Urinary bladder (tissue), 3 donors: ENCODE measurements at regions not wholly inside any gene's neighbourhood (a gene's known extent, or its start where the extent isn't known, plus 50 kb on each side); places are given as distances from the start of the nearest gene placed in this dataset.
"Not testable (repeated sequence)": the region's sequence is repeated elsewhere in the genome, so short reads cannot be mapped to it uniquely, and the experiment has no call there.

Experiments
- DNase-seq: peaks from one replicate; pipeline ENCODE4 v3.0.0-alpha.2; 2015; ENCODE audit errors: extremely low spot score
- H3K27ac ChIP-seq: one replicate; pipeline ENCODE4 v1.5.1; 2013; ENCODE audit warnings: low read depth, mild to moderate bottlenecking, moderate library complexity
- H3K36me3 ChIP-seq: one replicate; pipeline ENCODE4 v1.6.1; 2013; ENCODE audit warnings: mild to moderate bottlenecking, moderate library complexity; ENCODE audit not compliant: insufficient read depth
- H3K4me1 ChIP-seq: one replicate; pipeline ENCODE4 v1.6.1; 2013; ENCODE audit warnings: mild to moderate bottlenecking, moderate library complexity; ENCODE audit not compliant: insufficient read depth
- H3K4me3 ChIP-seq: one replicate; pipeline ENCODE4 v1.5.1; 2013; ENCODE audit warnings: low read depth, low read length
- WGBS: extraction: QIAGEN DNeasy Blood & Tissue Kit; methylation state at CpG from one replicate; pipeline ENCODE4 v1.1.7; 2013; 5-methylcytosine and 5-hydroxymethylcytosine counted together
- donor health status: healthy with polysubstance abuse.
- donor health status: healthy.

DNA sequence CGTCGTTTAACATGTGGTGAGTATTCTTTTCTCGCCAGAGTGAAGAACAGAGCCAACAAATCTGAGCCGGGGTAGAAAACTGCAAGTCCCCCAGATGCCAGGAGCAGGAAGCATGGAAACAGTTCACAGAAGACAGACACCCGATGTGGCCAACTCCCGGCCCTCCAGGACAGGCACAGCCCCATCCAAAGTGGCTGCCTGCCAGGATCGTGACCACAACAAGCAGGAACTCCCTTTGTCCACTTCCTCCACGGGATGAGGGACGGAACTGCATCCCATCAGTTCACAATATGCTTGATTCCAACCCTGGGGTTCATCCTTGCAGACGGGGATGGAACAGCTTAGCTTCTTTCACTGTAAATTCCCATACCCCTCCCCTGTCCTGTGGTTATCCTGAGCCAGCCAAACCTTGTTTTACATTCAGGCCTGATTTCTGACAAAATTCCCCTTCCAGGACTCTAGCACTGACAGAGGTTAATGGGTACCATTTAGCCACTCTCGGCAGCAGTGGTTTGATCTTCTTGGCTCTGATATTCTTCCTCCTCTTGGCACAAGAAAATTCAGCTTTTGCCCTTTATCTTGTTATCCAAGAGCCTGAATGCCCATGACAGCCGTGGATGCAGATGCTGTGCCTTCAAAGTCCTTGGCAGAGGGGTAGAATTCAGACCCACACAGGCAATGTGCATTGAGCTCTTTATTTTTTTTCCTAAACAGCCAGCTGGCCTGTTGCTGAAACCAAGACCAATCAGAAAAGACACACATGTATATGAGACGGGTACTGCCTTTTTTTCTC is 105.5 kb upstream of the FAM204A start:
- no peak for DNase-seq
- Histone ChIP-seq H3K27ac (no peak overlapping the region), H3K4me3 (no peak overlapping the region), H3K4me1 (no peaks in the 10 kb centered on the region), H3K36me3 (no peaks in the 10 kb centered on the region)
- 36% methylated on average over 13 of the region's 13 CpGs for WGBS

DNA sequence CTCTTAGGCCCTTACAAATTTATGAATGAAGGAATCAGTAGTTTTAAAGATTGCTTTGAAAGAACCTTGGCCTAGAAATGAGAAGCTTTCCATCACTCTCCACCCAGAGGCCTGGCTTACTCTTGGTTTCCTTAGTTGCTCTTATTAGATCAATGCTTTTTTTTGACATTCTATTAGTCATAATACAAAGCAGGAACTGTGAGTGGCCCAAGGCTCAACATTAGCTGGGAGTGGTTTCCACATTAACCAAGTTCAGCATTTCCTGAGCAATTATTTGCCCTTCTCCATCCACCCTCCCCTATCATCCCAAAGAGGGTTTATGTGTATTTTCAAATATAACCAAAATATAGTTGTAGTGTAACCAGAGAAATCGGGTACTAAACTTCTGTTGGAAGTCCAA is 103.4 kb upstream of the FAM204A start:
- DNase-seq: no peak
- Histone ChIP-seq H3K4me3 (no peak overlapping the region), H3K36me3 (no peaks in the 10 kb centered on the region), H3K4me1 (no peaks in the 10 kb centered on the region), H3K27ac (no peak overlapping the region)
- 81% methylated on average over 1 of the region's 1 CpG for WGBS

DNA sequence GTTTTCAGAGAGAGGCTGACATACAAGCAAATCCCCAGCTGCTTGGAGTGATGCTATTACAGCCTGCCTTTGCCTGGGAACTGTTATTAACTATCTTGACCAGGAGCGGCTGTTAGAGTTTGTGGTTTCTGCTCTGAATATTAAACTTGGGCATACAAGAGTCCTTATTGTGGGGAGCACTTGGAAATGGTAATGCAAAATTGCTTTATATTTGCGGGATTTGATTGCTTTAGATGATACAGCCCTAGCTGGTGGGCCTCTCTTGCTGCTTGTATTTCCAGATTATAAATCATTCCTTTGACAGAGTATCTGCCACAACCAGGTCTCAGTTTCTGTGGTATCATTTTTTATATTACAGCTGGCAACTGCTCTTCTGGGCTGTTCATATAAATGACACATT is 101.9 kb upstream of the FAM204A start:
- H3K27ac ChIP-seq: no peak overlapping the region
- WGBS: 46% methylated on average over 2 of the region's 2 CpGs
- no peaks in the 10 kb centered on the region for H3K36me3 ChIP-seq
- DNase-seq: no peak
- no peaks in the 10 kb centered on the region for H3K4me1 ChIP-seq
- no peak overlapping the region for H3K4me3 ChIP-seq

DNA sequence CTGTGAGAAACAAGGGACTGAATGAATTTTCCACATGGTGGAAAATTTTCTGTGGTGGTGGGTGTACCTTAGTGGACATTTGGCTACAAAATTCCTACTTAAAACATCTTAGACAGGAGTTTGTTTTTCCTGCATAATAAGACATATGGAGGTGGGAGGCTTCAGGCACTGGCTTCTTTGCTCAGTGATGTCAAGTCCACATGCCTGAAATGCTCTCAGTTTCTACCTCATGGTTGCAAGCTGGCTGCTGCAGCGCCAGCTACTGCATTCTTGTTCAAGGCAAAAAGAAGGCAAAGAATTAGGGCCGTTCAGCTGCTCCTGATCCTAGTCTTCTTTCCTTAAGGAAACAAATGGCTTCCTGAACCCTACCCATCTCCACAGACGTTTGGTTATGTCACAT is 99.9 kb upstream of the FAM204A start:
- H3K27ac ChIP-seq: no peak overlapping the region
- no peaks in the 10 kb centered on the region for H3K4me1 ChIP-seq
- no peak for DNase-seq
- 71% methylated on average over 3 of the region's 3 CpGs for WGBS
- H3K36me3 ChIP-seq: no peaks in the 10 kb centered on the region
- no peak overlapping the region for H3K4me3 ChIP-seq

DNA sequence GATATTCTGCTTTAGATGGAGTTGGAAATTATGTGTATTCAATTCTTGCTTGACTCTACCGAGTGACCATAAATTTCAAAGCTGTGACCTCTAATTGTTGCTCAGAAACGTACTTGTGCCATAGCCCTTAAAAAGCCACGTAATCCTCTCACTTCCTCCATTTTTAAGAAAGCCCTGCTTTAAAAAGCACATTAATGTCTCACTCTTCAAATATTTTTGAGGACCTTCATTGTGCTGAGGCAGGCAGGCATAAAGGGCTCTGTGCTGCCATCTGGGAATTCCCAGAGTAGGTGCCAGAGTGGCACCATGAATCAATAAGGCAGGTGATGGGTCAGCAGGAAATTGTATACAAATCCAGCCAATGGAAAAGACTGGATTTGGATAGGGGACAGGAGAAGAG is 97.7 kb upstream of the FAM204A start:
- H3K36me3 ChIP-seq: no peaks in the 10 kb centered on the region
- H3K4me3 ChIP-seq: no peak overlapping the region
- WGBS: 53% methylated on average over 3 of the region's 3 CpGs
- no peaks in the 10 kb centered on the region for H3K4me1 ChIP-seq
- DNase-seq: no peak
- no peak overlapping the region for H3K27ac ChIP-seq

DNA sequence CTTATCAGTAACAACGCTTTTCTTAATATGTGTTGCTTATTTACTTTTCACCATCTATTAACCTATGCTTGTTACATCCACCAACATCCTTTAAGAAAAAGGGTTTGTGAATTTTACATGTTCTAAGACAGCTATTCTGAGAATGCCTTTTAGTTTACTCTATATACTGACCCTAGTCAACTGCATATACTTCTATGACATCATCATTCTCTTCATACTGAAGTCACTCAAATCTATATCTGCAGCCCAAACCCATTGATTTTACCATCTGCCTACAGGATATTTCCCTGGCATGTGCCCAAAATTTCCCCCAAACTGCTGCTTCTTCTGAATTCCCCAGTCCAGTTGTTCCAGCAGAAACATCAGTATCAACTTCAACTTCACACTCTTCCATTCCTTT is 94.6 kb upstream of the FAM204A start:
- H3K4me1 ChIP-seq: no peaks in the 10 kb centered on the region
- no peaks in the 10 kb centered on the region for H3K36me3 ChIP-seq
- no peak overlapping the region for H3K4me3 ChIP-seq
- H3K27ac ChIP-seq: no peak overlapping the region
- 59% methylated on average over 1 of the region's 1 CpG for WGBS
- no peak for DNase-seq

DNA sequence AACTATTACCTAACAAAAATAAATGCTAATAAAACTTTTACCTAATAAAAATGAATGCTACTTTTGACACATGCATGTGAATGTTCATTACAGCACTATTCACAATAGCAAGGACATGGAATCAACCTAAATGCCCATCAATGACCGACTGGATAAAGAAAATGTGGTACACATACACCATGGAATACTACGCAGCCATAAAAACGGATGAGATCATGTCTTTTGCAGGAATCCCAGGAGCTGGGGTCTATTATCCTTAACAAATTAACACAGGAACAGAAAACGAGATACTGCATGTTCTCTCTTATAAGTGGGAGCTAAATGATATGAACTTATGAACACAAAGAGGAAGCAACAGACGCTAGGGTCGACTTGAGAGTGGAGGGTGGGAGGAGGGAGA is 88.1 kb upstream of the FAM204A start:
- no peak overlapping the region for H3K4me3 ChIP-seq
- no peaks in the 10 kb centered on the region for H3K36me3 ChIP-seq
- no peak overlapping the region for H3K27ac ChIP-seq
- 88% methylated on average over 6 of the region's 6 CpGs for WGBS
- no peak for DNase-seq
- H3K4me1 ChIP-seq: no peaks in the 10 kb centered on the region

DNA sequence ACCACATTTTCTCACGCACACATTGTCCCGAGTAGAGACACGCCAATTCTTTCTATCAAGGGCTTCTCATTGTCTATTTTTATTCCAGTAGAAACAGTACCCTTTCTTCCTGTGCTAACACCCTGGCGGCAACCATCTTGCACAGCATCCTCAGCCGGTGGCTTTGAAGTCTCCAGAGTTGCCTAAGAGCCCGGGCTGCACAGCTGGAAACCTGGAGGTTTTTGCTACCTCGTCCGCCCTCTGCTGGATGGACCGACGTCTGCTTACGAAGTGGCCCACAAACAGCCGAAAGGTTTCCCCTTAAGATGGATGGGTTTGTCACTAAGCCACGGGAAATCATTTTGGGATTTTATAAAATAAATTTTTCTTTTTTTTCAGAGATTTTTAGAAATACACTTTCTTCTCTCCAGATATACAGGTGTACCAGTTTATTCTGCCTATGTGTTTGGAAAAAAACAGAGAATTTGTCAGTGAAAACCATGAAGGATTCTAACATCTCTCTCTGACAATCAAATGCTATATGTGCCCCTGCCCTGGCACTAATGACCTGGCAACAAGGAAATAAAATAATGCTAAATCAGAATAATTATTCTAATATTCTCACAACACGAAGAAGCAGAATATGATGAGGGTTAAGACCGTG is 81.8 kb upstream of the FAM204A start:
- Histone ChIP-seq H3K4me1 (no peaks in the 10 kb centered on the region), H3K36me3 (no peaks in the 10 kb centered on the region), H3K27ac (no peak overlapping the region), H3K4me3 (no peak overlapping the region)
- peak; percentile 37 for DNase-seq
- WGBS: 28% methylated on average over 15 of the region's 15 CpGs

DNA sequence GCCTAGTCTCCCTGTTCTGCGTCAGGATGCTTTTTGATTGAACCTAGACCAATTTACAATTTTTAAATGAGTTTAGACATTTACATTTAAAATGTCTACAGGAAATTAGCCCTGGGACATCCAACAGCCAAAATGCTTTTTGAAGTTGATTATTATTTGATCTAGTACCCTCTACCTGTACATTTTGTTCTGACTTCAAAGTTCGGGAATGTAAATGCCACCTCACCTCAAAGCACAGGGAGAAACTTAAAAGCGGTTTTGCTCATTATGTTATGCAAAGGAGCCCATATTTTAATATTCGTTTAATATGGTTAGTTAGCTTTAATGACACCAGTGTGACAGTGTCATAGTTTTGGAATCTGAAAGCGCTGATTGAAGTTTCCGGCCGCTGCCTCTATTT is 80.1 kb upstream of the FAM204A start:
- 81% methylated on average over 7 of the region's 7 CpGs for WGBS

DNA sequence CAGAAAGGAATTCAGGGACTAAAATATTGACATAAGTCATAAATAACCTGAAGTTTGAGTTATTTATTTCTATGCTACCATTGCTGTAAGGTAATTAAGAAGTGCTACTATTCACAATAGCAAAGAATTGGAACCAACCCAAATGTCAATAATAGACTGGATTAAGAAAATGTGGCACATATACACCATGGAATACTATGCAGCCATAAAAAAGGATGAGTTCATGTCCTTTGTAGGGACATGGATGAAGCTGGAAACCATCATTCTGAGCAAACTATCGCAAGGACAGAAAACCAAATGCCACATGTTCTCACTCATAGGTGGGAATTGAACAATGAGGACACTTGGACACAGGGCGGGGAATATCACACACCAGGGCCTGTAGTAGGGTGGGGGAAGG is 77.9 kb upstream of the FAM204A start:
- not testable (repeated sequence) for H3K36me3 ChIP-seq, H3K4me3 ChIP-seq, DNase-seq, H3K4me1 ChIP-seq, H3K27ac ChIP-seq
- 90% methylated on average over 2 of the region's 2 CpGs for WGBS

More for the DNA sequence above, 80.1 kb upstream of the FAM204A start:
- no peak for DNase-seq
- H3K4me3 ChIP-seq: no peak overlapping the region
- H3K36me3 ChIP-seq: no peaks in the 10 kb centered on the region
- no peak overlapping the region for H3K27ac ChIP-seq
- H3K4me1 ChIP-seq: no peaks in the 10 kb centered on the region

DNA sequence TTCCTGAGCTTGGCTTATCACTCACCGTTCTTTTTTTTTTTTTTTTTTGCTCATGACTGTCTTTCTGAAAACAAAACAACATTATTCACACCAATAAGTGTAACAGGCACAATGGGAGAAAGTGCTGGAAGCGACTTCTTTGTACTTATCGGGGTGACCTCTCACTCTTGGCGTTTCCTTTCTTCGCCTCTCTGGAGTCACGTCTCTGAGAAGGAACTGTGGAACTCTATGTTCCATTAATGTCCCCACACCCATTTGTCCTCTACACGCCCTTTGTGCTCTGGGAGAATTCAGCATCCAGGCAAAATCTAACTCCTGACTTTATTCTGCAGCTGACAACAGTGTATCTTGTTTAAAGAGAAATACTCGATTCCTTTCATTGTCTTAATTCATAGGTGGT is 70.8 kb upstream of the FAM204A start:
- no peak for DNase-seq
- no peak overlapping the region for H3K27ac ChIP-seq
- no peaks in the 10 kb centered on the region for H3K36me3 ChIP-seq
- H3K4me3 ChIP-seq: no peak overlapping the region
- WGBS: 81% methylated on average over 8 of the region's 8 CpGs
- H3K4me1 ChIP-seq: no peaks in the 10 kb centered on the region

DNA sequence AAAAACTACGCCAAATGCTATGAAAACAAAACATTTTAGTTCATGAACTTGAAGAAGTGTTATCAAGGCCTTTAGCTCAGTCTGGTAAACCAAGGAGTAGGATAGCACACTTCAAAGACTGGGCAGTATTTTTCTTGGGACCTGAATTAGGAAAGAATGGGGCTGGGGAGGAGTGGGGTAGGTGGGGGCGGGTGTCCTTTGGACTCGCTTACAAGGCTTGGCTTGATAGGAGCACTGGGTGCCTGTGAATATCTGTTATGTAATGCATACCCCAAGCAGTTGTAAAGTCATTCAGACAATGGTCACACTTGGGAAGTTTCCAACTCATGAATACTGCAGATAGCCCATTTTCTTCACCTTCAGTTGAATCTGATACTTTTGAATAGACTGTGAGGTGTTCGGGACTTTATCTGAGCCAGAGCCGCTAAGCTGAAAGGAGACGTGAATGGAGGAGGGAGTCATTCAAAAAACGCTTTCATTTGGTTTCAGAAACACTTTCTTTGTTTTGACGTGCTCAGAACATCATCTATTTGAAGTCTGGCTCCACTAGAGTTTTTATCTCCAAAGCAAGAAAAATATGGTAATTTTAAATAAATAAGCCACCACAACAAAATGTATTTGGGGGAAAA is 70.1 kb upstream of the FAM204A start:
- DNase-seq: no peak
- Histone ChIP-seq H3K4me1 (no peaks in the 10 kb centered on the region), H3K27ac (no peak overlapping the region), H3K4me3 (no peak overlapping the region), H3K36me3 (no peaks in the 10 kb centered on the region)
- WGBS: 72% methylated on average over 8 of the region's 8 CpGs

DNA sequence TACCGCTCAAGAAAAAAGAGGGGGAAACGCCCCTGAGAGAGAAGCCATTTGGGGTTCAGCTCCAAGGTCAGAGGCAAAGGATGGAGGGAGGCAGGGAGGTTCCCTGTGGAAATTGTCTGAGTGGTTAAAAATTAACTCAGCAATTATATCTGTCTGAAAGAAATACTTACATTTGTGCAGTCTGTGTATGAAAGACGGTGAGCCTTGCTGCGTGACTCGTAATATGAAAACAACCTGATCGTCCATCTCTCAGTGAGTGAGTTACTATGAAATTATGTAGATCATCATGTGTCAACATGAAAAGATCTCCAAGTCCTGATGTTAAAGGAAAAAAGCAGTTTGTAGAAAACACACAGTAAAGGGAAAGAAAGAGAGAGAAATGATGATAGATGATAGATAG is 67.2 kb upstream of the FAM204A start:
- H3K4me1 ChIP-seq: no peaks in the 10 kb centered on the region
- H3K4me3 ChIP-seq: no peak overlapping the region
- H3K27ac ChIP-seq: no peak overlapping the region
- DNase-seq: no peak
- no peaks in the 10 kb centered on the region for H3K36me3 ChIP-seq
- WGBS: 69% methylated on average over 6 of the region's 6 CpGs

DNA sequence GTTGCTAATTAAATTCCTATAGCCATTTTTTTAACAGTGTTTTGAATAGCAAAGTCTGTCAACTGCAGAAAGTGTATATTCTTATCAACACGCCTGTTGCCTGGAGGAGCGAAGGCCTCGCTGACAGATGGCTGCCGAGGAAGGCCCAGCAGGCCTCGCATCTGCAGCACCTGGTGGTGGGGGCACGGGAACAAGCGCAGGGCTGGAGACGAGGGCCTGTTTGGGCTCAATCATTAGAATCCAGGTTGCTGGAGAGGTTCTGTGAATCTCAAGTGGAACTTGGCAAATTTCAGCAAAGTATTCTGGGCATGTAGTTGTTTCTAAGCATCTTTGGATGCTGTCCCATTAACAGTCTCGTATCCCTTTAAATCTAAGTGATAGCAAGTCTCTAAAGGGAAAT is 66.1 kb upstream of the FAM204A start:
- Histone ChIP-seq H3K36me3 (no peaks in the 10 kb centered on the region), H3K27ac (no peak overlapping the region), H3K4me1 (no peaks in the 10 kb centered on the region), H3K4me3 (no peak overlapping the region)
- no peak for DNase-seq
- WGBS: 79% methylated on average over 9 of the region's 9 CpGs
